ENCODE measurements at regions not wholly inside any gene's neighbourhood (a gene's known extent, or its start where the extent isn't known, plus 50 kb on each side); places are given as distances from the start of the nearest gene placed in this dataset.

DNA sequence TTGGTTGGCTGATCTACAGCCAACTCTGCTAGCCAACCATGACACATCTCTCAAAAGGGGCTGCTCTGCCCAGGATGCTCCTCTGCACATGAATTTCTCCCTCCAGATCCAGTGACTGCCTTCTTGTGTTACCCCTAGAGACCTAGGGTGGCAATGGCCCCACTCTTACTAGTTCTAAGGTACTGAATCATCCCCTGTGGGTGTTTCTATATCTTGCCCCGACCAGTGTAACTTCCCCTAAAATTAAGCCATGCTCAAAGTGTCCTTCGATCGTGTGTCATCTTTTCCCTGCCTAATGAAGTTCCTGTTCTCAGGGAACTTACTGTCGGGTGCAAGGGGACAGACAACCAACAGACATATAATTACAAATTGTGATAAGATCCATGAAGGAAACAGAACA is 113.3 kb downstream of the FAM76B start:
- TF ChIP-seq CTCF (IDR thresholded peaks at IDR 0.05) (no peak), POLR2A (IDR thresholded peaks at IDR 0.05) (no peak)

Data from esophagus squamous epithelium (tissue), 4 donors.